Endodermal cell (in vitro differentiated cells): ENCODE measurements at regions not wholly inside any gene's neighbourhood (a gene's known extent, or its start where the extent isn't known, plus 50 kb on each side); places are given as distances from the start of the nearest gene placed in this dataset.
A peak's percentile ranks its signal among the peaks of the same experiment; 100 is the strongest.
"Not testable (repeated sequence)": the region's sequence is repeated elsewhere in the genome, so short reads cannot be mapped to it uniquely, and the experiment has no call there.

Experiments used
- DNase-seq: peaks from one replicate; pipeline ENCODE4 v3.0.0-alpha.2; 2017
- H3K27ac ChIP-seq: 2 replicates; pipeline ENCODE4 v1.5.1; 2013; ENCODE audit warnings: mild to moderate bottlenecking, low read depth, low read length, moderate library complexity
- H3K27me3 ChIP-seq: 2 replicates; pipeline ENCODE4 v1.6.1; 2013; ENCODE audit warnings: mild to moderate bottlenecking, low read length, moderate library complexity; ENCODE audit not compliant: insufficient read depth, control insufficient read depth, poor library complexity, severe bottlenecking
- H3K36me3 ChIP-seq: 2 replicates; pipeline ENCODE4 v1.7.0; 2013; ENCODE audit warnings: mild to moderate bottlenecking, low read length, moderate library complexity; ENCODE audit not compliant: control insufficient read depth, insufficient read depth
- H3K4me1 ChIP-seq: one replicate; pipeline ENCODE4 v1.7.0; 2013; ENCODE audit warnings: low read length; ENCODE audit not compliant: control insufficient read depth, insufficient read depth
- H3K4me3 ChIP-seq: 2 replicates; pipeline ENCODE4 v1.5.1; 2013; ENCODE audit warnings: mild to moderate bottlenecking, low read length, moderate library complexity
- H3K9ac ChIP-seq: 2 replicates; pipeline ENCODE4 v1.6.1; 2013; ENCODE audit warnings: mild to moderate bottlenecking, low read length, moderate library complexity; ENCODE audit not compliant: poor library complexity, severe bottlenecking; ENCODE audit errors: extremely low read depth
- H3K9me3 ChIP-seq: 2 replicates; pipeline ENCODE4 v1.6.1; 2013; ENCODE audit warnings: mild to moderate bottlenecking, low read length, moderate library complexity; ENCODE audit not compliant: control insufficient read depth
- H3K27ac Mint-ChIP-seq: 2 replicates; pipeline ENCODE4 v1.8.0; 2020; ENCODE audit warnings: mixed read lengths
- H3K27me3 Mint-ChIP-seq: 2 replicates; pipeline ENCODE4 v1.8.0; 2021; ENCODE audit warnings: mild to moderate bottlenecking, mixed read lengths; ENCODE audit not compliant: insufficient read depth
- H3K36me3 Mint-ChIP-seq: 2 replicates; pipeline ENCODE4 v1.8.0; 2020; ENCODE audit warnings: low read depth, mixed read lengths
- H3K4me1 Mint-ChIP-seq: 2 replicates; pipeline ENCODE4 v1.8.0; 2020; ENCODE audit warnings: mixed read lengths
- H3K4me3 Mint-ChIP-seq: 2 replicates; pipeline ENCODE4 v1.8.0; 2020; ENCODE audit warnings: mild to moderate bottlenecking, moderate library complexity, mixed read lengths
- H3K9me3 Mint-ChIP-seq: 2 replicates; pipeline ENCODE4 v1.8.0; 2020; ENCODE audit warnings: mild to moderate bottlenecking, mixed read lengths
- WGBS, 2 experiments: methylation state at CpG; one replicate each; pipeline versions ENCODE4 v1.1.5 to v1.1.7; 2013; ENCODE audit warnings: missing lambda C conversion rate in 2 of 2, mixed read lengths in 1 of 2; ENCODE audit not compliant: insufficient coverage in 1 of 2, insufficient read length in 1 of 2; 5-methylcytosine and 5-hydroxymethylcytosine counted together
- TF ChIP-seq, protein P1 (sequence below): fragments of 200-600 bp; sonication (generic); conservative IDR thresholded peaks from 2 replicates; pipeline ENCODE4 v1.5.0; 2021; ENCODE audit warnings: antibody characterized with exemption, mild to moderate bottlenecking

DNA sequence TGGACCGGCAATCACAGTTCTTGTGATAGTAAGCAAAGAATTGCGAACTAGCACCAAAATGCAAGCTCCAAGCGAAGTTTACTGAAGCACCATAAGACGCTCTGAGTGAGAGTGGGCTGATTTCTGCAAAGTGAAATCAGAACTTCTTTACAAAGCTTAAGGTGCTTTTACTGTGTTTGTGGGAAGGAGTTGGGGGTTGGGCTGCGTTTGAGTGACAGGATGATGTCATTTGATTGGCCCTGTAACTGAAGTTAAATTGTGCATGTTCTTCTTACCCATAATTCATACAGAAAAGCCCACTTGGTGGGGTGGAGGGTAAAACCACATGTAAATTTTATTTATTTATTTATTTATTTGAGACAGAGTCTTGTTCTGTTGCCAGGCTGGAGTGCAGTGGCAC lies 970.6 kb upstream of the CDH18 start:
- Mint-ChIP-seq H3K27ac (no peak overlapping the region), H3K36me3 (no peaks in the 10 kb centered on the region), H3K4me1 (no peaks in the 10 kb centered on the region), H3K9me3 (peaks cover 8% of the 10 kb centered on the region), H3K4me3 (no peak overlapping the region), H3K27me3 (no peaks in the 10 kb centered on the region)
- H3K27ac ChIP-seq, result no peak overlapping the region
- no peak for DNase-seq
- no peak overlapping the region for H3K9ac ChIP-seq
- no peaks in the 10 kb centered on the region for H3K36me3 ChIP-seq
- H3K9me3 ChIP-seq, result peaks cover 8% of the 10 kb centered on the region
- H3K27me3 ChIP-seq, result no peaks in the 10 kb centered on the region
- H3K4me1 ChIP-seq, result no peaks in the 10 kb centered on the region
- 94 to 100% methylated on average over 2 to 4 of the region's 5 CpGs for WGBS, 2 experiments
- no peak overlapping the region for H3K4me3 ChIP-seq
- TF ChIP-seq, protein P1, sequence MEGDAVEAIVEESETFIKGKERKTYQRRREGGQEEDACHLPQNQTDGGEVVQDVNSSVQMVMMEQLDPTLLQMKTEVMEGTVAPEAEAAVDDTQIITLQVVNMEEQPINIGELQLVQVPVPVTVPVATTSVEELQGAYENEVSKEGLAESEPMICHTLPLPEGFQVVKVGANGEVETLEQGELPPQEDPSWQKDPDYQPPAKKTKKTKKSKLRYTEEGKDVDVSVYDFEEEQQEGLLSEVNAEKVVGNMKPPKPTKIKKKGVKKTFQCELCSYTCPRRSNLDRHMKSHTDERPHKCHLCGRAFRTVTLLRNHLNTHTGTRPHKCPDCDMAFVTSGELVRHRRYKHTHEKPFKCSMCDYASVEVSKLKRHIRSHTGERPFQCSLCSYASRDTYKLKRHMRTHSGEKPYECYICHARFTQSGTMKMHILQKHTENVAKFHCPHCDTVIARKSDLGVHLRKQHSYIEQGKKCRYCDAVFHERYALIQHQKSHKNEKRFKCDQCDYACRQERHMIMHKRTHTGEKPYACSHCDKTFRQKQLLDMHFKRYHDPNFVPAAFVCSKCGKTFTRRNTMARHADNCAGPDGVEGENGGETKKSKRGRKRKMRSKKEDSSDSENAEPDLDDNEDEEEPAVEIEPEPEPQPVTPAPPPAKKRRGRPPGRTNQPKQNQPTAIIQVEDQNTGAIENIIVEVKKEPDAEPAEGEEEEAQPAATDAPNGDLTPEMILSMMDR, result no peak

DNA sequence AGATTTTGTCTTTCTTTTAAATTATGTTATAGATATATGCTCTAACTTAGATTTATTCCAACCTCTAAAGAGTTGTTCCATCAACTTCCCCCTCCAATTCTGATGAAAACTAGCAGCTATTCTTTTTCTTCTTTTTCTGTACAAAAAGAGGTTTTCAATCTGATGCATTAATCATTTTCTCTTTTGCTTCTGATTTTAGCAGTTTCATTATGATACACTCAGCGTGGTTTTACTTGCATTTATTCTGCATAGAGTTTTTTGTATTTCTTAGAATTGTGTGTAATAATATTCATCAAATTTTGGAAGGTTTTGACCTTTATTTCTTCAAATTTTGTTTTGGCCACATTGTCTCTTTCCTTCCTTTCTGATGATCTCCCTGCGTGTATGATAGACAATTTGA lies 968.1 kb upstream of the CDH18 start:
- no peak for DNase-seq
- TF ChIP-seq, protein P1, result no peak
- Histone ChIP-seq H3K4me1 (no peaks in the 10 kb centered on the region), H3K9me3 (peaks cover 8% of the 10 kb centered on the region), H3K27me3 (no peaks in the 10 kb centered on the region), H3K4me3 (no peak overlapping the region), H3K27ac (no peak overlapping the region), H3K9ac (no peak overlapping the region), H3K36me3 (no peaks in the 10 kb centered on the region)
- Mint-ChIP-seq H3K27me3 (no peaks in the 10 kb centered on the region), H3K9me3 (peaks cover 8% of the 10 kb centered on the region), H3K27ac (no peak overlapping the region), H3K4me3 (no peak overlapping the region), H3K4me1 (no peaks in the 10 kb centered on the region), H3K36me3 (no peaks in the 10 kb centered on the region)
- 100% methylated on average over 1 of the region's 2 CpGs; no CpG with 5 or more reads in 1 of the 2 experiments for WGBS, 2 experiments

DNA sequence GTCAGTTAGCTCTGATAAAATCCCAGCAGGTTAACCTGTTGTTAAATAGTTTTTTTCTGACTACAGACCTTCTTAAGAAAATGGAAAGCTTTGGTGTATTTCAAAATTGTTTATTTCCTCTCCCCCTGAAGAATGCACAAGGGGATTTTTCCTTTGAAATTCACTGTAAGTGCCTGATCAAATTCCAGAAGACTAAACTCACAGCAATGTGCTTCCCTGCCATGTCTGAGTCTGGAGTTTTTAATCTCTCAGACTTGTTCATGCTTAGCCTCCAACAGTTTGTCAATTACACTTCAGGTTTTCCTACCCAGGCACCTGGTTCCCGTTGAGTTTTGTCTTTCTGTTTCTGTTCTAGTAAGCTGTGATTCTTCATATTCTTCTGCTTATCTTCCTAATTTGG lies 961.6 kb upstream of the CDH18 start:
- Histone ChIP-seq H3K36me3 (no peaks in the 10 kb centered on the region), H3K9me3 (peaks cover 15% of the 10 kb centered on the region), H3K4me1 (peaks cover 6% of the 10 kb centered on the region), H3K27ac (no peak overlapping the region), H3K9ac (peak overlapping the region; percentile 52), H3K27me3 (no peaks in the 10 kb centered on the region), H3K4me3 (peak overlapping the region; percentile 15)
- no peak for DNase-seq
- Mint-ChIP-seq H3K36me3 (no peaks in the 10 kb centered on the region), H3K9me3 (peaks cover 7% of the 10 kb centered on the region), H3K27me3 (no peaks in the 10 kb centered on the region), H3K27ac (peak overlapping the region; percentile 5), H3K4me1 (peaks cover 10% of the 10 kb centered on the region), H3K4me3 (no peak overlapping the region)
- TF ChIP-seq, protein P1, result no peak
- 40% methylated on average over 1 of the region's 1 CpG; no CpG with 5 or more reads in 1 of the 2 experiments for WGBS, 2 experiments

DNA sequence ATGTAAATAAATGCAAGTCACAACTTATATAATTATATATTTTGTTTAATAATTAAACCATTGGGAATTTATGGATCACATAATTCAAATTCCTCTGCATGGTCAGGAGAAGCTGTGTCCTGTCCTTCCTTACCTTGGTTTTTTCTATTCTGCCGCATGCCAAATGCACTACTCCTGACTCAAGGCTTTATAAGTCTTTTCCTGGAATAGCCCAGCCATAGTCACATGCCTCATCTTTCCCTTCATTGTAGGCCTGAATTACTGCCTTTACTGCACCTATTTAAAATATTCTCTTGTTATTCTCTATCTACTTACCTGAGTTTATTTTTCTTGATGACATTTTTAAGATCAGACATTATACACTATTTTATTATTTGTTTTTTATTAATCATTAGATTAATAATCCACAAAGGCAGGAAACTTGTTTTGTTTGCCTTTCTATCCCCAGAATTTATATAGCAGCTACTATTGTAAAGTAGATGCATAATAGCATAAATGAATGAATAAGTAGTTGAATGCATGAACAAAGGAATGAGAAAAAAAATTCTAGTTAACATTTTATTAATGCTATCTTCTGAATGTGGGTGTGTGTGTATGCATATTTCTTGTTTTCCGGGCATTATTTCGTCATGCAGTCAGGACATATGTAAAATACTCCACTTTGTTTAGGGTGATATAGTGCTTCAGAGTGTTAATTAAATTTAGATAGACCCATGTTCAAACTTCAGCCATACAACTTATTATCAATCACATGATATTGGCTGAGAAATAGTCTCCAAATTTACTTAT lies 955.4 kb upstream of the CDH18 start:
- not testable (repeated sequence) for H3K27me3 Mint-ChIP-seq, H3K27ac ChIP-seq, H3K27ac Mint-ChIP-seq, H3K36me3 Mint-ChIP-seq, H3K4me1 Mint-ChIP-seq, H3K9ac ChIP-seq, H3K4me3 ChIP-seq, H3K36me3 ChIP-seq, H3K4me3 Mint-ChIP-seq, H3K9me3 Mint-ChIP-seq, H3K27me3 ChIP-seq, H3K4me1 ChIP-seq, DNase-seq
- H3K9me3 ChIP-seq, result peaks cover 14% of the 10 kb centered on the region
- 91% methylated on average over 3 of the region's 3 CpGs; no CpG with 5 or more reads in 1 of the 2 experiments for WGBS, 2 experiments

DNA sequence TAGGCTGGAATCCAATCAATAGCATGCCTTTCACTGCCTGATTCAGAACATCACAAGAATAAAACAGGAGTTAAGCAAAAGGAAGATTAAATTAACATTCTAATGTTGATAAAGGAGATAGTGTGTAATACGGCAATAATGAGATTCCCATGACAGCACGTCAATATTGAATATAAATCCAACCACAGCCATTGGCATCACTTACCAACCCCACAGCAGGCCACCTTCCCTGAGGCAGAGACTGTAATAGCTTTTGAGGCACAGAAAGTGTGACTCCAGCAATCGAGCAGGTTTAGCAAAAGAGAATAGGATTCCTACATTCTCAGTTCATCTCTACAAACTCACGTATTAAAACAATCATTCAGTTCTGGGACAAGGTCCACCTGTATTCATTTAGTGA lies 954.6 kb upstream of the CDH18 start:
- not testable (repeated sequence) for H3K27me3 ChIP-seq, H3K4me3 ChIP-seq, H3K4me1 ChIP-seq, H3K9ac ChIP-seq, H3K9me3 ChIP-seq, H3K27ac ChIP-seq, H3K4me1 Mint-ChIP-seq, H3K9me3 Mint-ChIP-seq, H3K27ac Mint-ChIP-seq, DNase-seq, H3K27me3 Mint-ChIP-seq, H3K36me3 ChIP-seq, H3K4me3 Mint-ChIP-seq, H3K36me3 Mint-ChIP-seq
- 89 to 100% methylated on average over 1 to 2 of the region's 4 CpGs for WGBS, 2 experiments
